HG03457 (cell line): ENCODE measurements at regions not wholly inside any gene's neighbourhood (a gene's known extent, or its start where the extent isn't known, plus 50 kb on each side); places are given as distances from the start of the nearest gene placed in this dataset.

ENCODE experiments used
- ATAC-seq: cut with Tn5 transposase; IDR thresholded peaks from one replicate; pipeline ENCODE4 v1.9.1; 2021; ENCODE audit warnings: moderate number of reproducible peaks; ENCODE audit not compliant: unreplicated experiment

DNA sequence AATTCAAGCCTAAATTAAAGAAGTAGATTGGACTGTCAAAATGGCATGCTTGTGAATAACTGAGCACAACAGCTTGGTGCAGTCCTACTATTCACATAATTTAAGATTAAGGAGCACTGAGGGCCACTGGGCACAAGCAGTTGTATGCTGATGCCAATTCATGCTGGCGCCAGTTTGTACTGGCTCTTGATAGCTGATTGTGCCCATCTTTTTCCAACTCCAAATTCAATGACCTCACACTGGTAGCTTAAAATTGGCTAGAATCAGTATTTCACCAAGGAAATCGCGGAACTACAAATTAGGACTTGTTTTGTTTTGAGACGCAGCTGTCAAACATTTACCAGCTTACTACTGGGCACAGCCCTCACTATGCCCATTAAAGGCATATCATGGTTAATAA lies 969.2 kb downstream of the JRKL start:
- no peak for ATAC-seq

DNA sequence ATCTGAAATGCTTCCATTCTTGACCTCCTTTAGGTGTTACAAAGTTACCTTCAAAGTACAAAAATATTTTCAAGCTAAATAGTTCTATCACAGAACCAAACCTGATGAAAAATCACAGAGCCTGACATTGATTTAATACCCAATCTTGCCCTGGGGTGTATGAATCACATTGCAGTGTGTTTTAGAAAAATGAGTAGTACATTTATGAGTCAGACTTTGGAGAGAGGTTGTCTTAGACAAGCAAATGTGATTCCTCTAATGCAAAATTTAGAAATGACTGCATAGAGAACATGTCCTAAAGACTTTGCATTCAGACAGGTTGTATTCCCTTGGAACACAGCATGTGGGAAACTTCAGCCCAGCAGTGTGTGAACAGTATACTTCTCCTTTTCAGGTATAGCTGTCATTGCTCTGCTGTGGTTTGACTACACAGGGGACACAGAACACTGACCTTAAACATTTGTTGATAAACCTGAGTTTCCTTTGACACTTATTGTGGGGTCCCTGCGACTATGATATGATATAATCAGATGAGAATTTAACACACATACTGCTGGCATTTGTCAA lies 972.1 kb downstream of the JRKL start:
- no peak for ATAC-seq

GRCh38 chr11:97363331-97363730 lies 973.5 kb downstream of the JRKL start:
- no peak for ATAC-seq

GRCh38 chr11:97364047-97364446 lies 974.2 kb downstream of the JRKL start:
- ATAC-seq, result no peak

- ATAC-seq, result no peak
Observed at GRCh38 chr11:97367406-97368083, 977.7 kb downstream of the JRKL start.

DNA sequence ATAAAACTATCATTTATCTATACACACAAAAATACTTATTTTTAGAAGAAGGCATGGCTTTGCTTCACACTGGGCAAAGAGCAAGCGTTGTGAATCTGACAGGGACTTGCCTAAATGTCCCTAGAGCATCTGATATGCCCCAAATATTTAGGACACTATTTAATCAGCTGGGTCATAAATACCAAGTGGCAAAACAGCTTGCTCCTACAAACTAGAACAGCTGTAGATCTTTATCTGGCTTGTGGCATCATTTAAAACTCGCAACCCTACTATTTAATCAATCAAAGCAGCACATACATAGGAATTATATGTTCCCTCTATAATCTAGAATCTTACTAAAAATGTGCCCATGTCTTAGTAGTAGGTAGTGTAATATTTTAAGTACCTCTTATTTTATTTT lies 999.5 kb downstream of the JRKL start:
- no peak for ATAC-seq

- ATAC-seq, result no peak
Observed at GRCh38 chr11:97398246-97398645, 1008.4 kb downstream of the JRKL start.

DNA sequence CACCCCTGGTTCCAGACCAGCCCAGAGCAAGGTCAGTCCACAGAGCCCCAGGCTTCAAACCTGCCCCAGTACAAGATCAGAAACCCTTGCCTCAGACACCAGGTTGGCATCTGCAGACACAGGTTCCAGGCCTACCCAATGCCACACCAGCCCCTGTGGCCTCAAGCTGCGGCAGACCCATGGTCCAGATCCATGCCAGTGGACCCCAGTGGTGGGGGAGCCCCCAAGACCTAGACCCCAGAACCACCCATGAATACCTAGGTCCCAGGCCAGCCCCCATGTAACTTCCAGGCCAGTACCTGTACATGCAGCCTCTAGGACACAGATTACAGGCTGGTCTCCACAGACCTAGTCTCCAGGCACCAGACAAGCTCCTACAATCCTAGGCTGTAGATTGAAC lies 1019.3 kb downstream of the JRKL start:
- ATAC-seq, result no peak

- no peak for ATAC-seq
Observed at GRCh38 chr11:97414801-97415200, 1025.0 kb downstream of the JRKL start.

- no peak for ATAC-seq
Observed at GRCh38 chr11:97419729-97420128, 1029.9 kb downstream of the JRKL start.

DNA sequence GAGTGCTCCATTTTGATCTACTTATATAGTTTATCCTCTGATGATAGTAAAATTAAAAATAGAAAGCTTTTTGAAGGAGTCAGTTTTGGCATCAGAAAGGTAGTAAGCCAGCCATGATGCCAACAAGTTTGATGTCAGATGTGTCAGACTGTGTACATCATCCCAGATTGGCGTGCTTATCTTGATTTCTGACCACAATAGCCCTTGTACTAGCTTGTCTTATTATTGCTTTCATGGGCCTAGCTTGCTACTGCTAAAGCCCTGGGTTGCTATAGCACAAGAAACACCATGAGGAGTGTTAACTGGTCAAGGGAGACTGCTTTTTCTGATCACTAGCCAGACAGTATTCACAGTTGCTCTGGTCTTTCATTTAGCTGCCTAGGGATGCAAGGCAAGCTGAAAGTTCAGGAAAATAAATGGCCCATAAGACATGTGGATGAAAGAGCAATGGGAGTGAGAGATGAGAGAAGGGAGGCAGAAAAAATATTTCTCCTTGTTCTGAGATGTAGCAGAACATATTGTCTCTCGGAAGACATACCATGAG lies 1038.5 kb downstream of the JRKL start:
- no peak for ATAC-seq

DNA sequence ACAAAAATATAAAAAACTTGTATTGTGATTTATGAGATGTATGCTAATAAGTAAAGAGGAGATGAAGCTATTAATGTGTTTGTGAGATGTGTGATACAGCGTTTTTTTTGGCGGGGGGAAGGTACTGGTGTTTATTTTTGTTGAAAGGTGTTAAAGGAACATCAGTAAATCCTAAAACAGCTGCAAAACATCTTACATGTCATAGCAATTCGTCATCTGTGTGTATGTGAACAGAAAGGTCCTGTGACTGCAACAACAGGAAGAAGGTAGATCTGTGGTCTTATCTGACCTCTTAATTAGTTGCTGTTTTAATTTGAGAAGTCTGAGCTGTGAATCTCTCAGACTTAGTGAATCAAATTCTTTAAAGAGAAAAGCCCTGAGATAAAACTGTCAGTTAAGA lies 1041.1 kb downstream of the JRKL start:
- no peak for ATAC-seq

DNA sequence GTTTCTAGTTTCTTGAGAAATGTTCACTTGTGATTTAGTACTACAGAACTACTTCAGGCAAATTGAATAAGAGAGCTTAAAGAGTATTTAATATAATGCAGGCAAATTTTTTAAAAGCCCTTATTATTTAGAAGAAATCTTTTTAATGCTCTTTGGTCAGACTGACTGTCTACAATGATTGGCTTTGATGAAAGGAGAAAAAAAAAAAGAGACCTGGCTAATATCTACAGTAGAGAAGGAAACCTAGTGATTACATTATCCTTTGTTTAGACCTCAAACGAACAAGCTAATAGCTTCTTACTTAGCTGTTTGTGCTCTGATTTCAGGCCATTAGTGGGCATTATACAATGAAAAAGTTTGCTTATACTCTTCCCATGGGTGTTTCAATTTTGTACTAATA lies 1043.1 kb downstream of the JRKL start:
- no peak for ATAC-seq

GRCh38 chr11:97445561-97445960 lies 1055.7 kb downstream of the JRKL start:
- no peak for ATAC-seq

- no peak for ATAC-seq
Observed at GRCh38 chr11:97451441-97451840, 1061.6 kb downstream of the JRKL start.

DNA sequence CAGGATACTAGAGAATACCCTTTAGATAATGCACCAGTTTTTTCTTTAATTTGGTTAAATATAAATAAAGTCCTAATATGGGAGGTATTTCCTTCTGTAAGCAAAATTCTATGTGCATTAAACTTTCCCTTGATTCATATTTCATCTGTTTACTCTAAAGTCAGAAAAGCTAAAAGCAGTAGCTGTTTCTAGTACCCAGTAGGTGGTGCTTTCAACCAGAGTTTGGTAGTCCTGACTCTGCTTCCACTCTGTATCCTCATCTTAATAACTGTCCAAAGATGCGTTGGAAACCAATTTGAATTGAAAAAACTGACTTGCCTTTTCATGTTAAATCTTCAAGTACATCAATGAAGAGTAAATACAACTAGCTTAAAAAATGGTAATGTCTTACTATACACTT lies 1065.2 kb downstream of the JRKL start:
- ATAC-seq, result no peak

- ATAC-seq, result no peak
Observed at GRCh38 chr11:97460091-97460490, 1070.3 kb downstream of the JRKL start.

DNA sequence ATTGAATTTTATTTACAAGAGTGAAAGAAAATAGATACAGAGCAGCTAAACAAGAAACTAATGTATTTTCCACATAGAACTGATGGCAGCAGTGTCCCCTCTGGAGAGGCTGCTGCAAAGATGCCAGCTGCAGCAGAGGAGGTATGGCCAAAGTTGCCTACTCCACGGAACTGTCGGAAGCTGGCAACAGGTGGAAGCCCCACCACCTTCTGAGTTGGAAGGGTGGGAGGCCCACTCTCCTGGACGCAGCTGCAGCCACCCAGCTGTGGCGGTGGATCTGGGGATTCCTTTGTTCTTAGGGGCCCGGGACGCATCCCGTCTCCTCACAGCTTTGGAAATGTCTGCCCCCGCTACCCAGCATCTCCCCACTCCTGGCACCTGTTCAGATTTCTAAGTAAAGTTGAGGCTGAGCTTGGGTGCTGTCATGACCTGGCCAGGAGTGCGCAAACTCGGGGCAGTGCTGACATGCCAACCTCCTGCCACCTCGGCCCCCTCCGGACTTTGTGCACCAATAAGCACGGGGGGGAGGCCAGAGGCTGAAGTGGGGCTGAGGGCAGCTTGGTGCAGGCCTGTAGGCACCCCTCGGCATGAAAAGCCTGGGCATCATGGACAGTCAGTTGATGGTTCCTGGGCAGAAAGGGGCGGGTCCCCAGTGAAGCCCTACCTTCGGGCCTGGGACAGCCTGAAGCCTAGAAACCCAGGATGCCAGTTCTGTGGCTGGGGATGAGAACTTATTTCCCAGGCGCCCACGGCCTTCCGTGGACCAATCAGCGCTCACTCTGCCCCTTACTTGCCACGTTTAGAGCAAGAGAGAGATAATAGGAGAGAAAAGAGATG lies 1071.4 kb downstream of the JRKL start:
- no peak for ATAC-seq

DNA sequence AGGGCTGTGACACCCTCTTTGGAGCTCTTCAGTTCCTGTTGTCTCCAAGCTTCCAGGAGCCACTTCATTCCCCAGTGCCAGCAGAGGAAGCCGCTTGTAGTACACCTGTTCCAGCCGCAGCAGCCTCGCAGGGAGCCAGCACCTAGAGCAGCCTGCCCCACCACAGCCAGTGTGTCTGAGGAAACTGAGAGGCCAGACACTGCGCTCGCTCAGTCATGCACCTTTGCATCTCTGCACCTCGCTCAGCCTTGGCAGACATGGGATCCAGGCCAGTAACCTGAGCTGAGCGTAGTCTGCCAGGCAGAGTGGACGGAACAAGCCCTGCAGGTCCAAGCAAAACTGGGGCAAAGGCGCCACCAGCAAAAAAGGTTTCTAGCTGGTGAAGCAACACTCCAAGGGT lies 1072.1 kb downstream of the JRKL start:
- ATAC-seq, result no peak

DNA sequence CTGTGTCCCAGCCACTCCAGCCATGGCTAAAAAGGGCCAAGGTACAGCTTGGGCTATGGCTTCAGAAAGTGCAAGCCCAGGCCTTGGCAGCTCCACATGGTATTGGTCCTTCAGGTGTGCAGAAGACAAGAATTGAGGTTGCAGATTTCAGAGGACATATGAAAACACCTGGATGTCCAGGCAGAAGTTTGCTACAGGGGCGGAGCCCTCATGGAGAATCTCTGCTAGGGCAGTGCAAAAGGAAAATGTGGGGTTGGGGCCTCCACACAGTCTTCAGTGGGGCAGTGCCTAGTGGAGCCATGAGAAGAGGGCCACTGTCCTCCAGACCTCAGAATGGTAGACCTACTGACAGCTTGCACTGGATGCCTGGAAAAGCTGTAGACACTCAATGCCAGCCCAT lies 1074.1 kb downstream of the JRKL start:
- no peak for ATAC-seq

GRCh38 chr11:97471480-97471879 lies 1081.7 kb downstream of the JRKL start:
- ATAC-seq, result no peak

DNA sequence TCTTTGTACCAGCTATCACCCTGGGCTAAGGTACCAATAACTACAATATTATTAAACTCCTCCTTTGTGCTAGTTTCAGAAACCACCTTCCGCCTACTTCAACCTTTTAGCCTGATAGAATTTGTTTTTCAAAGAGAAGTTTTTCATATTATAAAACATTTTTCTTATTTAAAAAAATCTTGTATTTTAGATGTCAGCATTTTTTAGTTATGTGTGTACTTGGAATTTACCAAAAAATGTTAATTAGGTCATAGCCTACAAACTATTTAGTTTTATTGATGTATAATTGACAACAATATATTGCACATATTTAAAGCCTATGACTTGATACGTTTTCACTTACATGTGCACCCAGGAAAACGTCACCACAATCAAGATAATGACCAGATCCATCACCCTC lies 1097.6 kb downstream of the JRKL start:
- ATAC-seq, result no peak
